MM.1S (cell line): ENCODE measurements at regions not wholly inside any gene's neighbourhood (a gene's known extent, or its start where the extent isn't known, plus 50 kb on each side); places are given as distances from the start of the nearest gene placed in this dataset.

Source experiments
- DNase-seq: peaks from one replicate; pipeline ENCODE4 v3.0.0-alpha.2; 2015
- H2AFZ ChIP-seq: fragments of 300-600 bp; sonication (generic); 2 replicates; pipeline ENCODE4 v1.6.0; 2016; ENCODE audit warnings: antibody characterized with exemption, low read length
- H3F3A ChIP-seq: fragments of 300-600 bp; sonication (generic); 2 replicates; pipeline ENCODE4 v1.6.1; 2016; ENCODE audit warnings: mild to moderate bottlenecking, antibody characterized with exemption, low read length, moderate library complexity, mixed read lengths; ENCODE audit not compliant: insufficient read depth
- H3K27ac ChIP-seq: fragments of 300-600 bp; sonication (generic); 2 replicates; pipeline ENCODE4 v1.5.1; 2016; ENCODE audit warnings: mild to moderate bottlenecking, low read length
- H3K27me3 ChIP-seq: fragments of 300-600 bp; sonication (generic); replicated peaks from 2 replicates; pipeline ENCODE4 v1.6.0; 2016; ENCODE audit warnings: low read length; ENCODE audit not compliant: insufficient read depth
- H3K36me3 ChIP-seq: fragments of 300-600 bp; sonication (generic); replicated peaks from 2 replicates; pipeline ENCODE4 v1.6.1; 2016; ENCODE audit warnings: mild to moderate bottlenecking, low read length, mixed read lengths; ENCODE audit not compliant: insufficient read depth
- H3K4me1 ChIP-seq: fragments of 300-600 bp; sonication (generic); 2 replicates; pipeline ENCODE4 v1.6.1; 2016; ENCODE audit warnings: low read length, mixed read lengths
- H3K4me2 ChIP-seq: fragments of 300-600 bp; sonication (generic); 2 replicates; pipeline ENCODE4 v1.6.0; 2016; ENCODE audit warnings: low read depth, low read length
- H3K4me3 ChIP-seq: fragments of 300-600 bp; sonication (generic); 2 replicates; pipeline ENCODE4 v1.5.1; 2016; ENCODE audit warnings: low read length, mixed read lengths
- H3K79me2 ChIP-seq: fragments of 300-600 bp; sonication (generic); 2 replicates; pipeline ENCODE4 v1.6.1; 2016; ENCODE audit warnings: mixed run types, low read length, mixed read lengths
- H3K9ac ChIP-seq: fragments of 300-600 bp; sonication (generic); 2 replicates; pipeline ENCODE4 v1.6.1; 2016; ENCODE audit warnings: low read length, mixed read lengths
- H3K9me2 ChIP-seq: fragments of 300-600 bp; sonication (generic); replicated peaks from 2 replicates; pipeline ENCODE4 v1.6.1; 2016; ENCODE audit warnings: mild to moderate bottlenecking, low read length, mixed read lengths; ENCODE audit not compliant: insufficient read depth
- H3K9me3 ChIP-seq: fragments of 300-600 bp; sonication (generic); replicated peaks from 2 replicates; pipeline ENCODE4 v1.6.1; 2016; ENCODE audit warnings: mild to moderate bottlenecking, low read length, mixed read lengths; ENCODE audit not compliant: insufficient read depth
- H4K20me1 ChIP-seq: fragments of 300-600 bp; sonication (generic); 2 replicates; pipeline ENCODE4 v1.6.1; 2016; ENCODE audit warnings: mild to moderate bottlenecking, low read length, moderate library complexity, mixed read lengths; ENCODE audit not compliant: insufficient read depth
- EZH2 ChIP-seq: fragments of 300-600 bp; sonication (generic); optimal IDR thresholded peaks from 2 replicates; pipeline ENCODE3; 2017; ENCODE audit warnings: low read depth, mild to moderate bottlenecking, antibody characterized with exemption, low read length, mixed read lengths
- EZH2phosphoT487 ChIP-seq: fragments of 300-600 bp; sonication (generic); IDR thresholded peaks from 2 replicates; pipeline ENCODE4 v1.6.1; 2018; ENCODE audit warnings: antibody characterized with exemption, low read length
- TF ChIP-seq, protein P1 (sequence below): fragments of 300-600 bp; sonication (generic); IDR thresholded peaks from 2 replicates; pipeline ENCODE4 v1.5.1; 2016; ENCODE audit warnings: antibody characterized with exemption, low read length, mixed read lengths

DNA sequence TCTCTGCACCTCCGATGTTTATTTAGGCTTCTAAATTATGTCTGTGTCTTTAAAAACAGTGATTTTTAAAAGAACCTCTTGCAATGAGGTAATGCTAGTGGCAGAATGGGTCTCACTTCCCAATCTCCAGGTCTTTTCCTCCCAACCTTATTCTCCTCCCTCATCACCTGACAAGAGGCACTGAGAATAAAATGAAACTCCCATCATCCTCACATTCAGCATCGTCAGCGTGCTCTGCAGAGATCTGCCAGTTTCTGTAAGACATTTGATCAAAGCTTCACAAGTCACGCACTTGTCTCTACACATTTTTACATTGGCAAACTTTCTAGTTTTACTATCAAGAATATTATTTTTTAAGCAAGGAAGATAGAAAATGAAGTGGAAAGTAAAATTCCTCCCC is 420.5 kb downstream of the GABRB3 start:
- no peaks in the 10 kb centered on the region for H3K27me3 ChIP-seq
- H3K9me3 ChIP-seq = no peaks in the 10 kb centered on the region
- no peak for DNase-seq
- TF ChIP-seq, protein P1, sequence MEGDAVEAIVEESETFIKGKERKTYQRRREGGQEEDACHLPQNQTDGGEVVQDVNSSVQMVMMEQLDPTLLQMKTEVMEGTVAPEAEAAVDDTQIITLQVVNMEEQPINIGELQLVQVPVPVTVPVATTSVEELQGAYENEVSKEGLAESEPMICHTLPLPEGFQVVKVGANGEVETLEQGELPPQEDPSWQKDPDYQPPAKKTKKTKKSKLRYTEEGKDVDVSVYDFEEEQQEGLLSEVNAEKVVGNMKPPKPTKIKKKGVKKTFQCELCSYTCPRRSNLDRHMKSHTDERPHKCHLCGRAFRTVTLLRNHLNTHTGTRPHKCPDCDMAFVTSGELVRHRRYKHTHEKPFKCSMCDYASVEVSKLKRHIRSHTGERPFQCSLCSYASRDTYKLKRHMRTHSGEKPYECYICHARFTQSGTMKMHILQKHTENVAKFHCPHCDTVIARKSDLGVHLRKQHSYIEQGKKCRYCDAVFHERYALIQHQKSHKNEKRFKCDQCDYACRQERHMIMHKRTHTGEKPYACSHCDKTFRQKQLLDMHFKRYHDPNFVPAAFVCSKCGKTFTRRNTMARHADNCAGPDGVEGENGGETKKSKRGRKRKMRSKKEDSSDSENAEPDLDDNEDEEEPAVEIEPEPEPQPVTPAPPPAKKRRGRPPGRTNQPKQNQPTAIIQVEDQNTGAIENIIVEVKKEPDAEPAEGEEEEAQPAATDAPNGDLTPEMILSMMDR = no peak
- TF ChIP-seq EZH2phosphoT487 (no peak), EZH2 (no peak)
- H3K4me2 ChIP-seq = no peak overlapping the region
- no peak overlapping the region for H3K27ac ChIP-seq
- no peak overlapping the region for H2AFZ ChIP-seq
- H3K4me3 ChIP-seq = no peak overlapping the region
- H3F3A ChIP-seq = no peaks in the 10 kb centered on the region
- H3K9ac ChIP-seq = no peak overlapping the region
- H3K36me3 ChIP-seq = no peaks in the 10 kb centered on the region
- H4K20me1 ChIP-seq = no peaks in the 10 kb centered on the region
- H3K4me1 ChIP-seq = no peaks in the 10 kb centered on the region
- no peaks in the 10 kb centered on the region for H3K9me2 ChIP-seq
- no peaks in the 10 kb centered on the region for H3K79me2 ChIP-seq

GRCh38 chr15:26325495-26325894 is 447.4 kb downstream of the GABRB3 start:
- H3K4me2 ChIP-seq = no peak overlapping the region
- TF ChIP-seq, protein P1 = no peak
- TF ChIP-seq EZH2 (no peak), EZH2phosphoT487 (no peak)
- no peaks in the 10 kb centered on the region for H3F3A ChIP-seq
- no peaks in the 10 kb centered on the region for H3K36me3 ChIP-seq
- H4K20me1 ChIP-seq = no peaks in the 10 kb centered on the region
- no peaks in the 10 kb centered on the region for H3K4me1 ChIP-seq
- no peaks in the 10 kb centered on the region for H3K9me3 ChIP-seq
- no peak overlapping the region for H2AFZ ChIP-seq
- H3K79me2 ChIP-seq = no peaks in the 10 kb centered on the region
- H3K9me2 ChIP-seq = no peaks in the 10 kb centered on the region
- no peak overlapping the region for H3K9ac ChIP-seq
- no peak overlapping the region for H3K27ac ChIP-seq
- no peaks in the 10 kb centered on the region for H3K27me3 ChIP-seq
- no peak for DNase-seq
- no peak overlapping the region for H3K4me3 ChIP-seq

DNA sequence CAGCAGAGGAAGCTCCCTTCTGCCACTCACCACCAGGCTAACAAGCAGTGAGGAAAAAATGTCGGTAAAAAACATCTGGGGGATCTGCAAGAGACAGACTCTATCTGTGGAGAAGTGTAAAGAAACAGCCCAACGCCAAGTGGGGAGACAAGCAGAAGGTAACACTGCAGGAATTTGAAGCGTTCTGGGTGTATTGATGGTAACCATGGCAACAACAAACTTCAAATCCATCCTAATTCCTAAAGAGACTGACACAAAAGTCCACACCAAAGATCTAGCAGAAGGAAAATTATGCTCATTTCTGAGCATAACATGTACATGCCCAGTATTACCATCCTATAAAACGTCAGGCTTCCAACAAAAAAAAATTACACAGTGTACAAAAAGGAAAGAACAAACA is 449.3 kb downstream of the GABRB3 start:
- H3K79me2 ChIP-seq = no peaks in the 10 kb centered on the region
- H3K9me2 ChIP-seq = no peaks in the 10 kb centered on the region
- no peak overlapping the region for H3K27ac ChIP-seq
- H3K4me2 ChIP-seq = no peak overlapping the region
- H3K4me1 ChIP-seq = no peaks in the 10 kb centered on the region
- no peak overlapping the region for H3K4me3 ChIP-seq
- H4K20me1 ChIP-seq = no peaks in the 10 kb centered on the region
- H3K36me3 ChIP-seq = no peaks in the 10 kb centered on the region
- H3K9ac ChIP-seq = no peak overlapping the region
- no peaks in the 10 kb centered on the region for H3F3A ChIP-seq
- no peaks in the 10 kb centered on the region for H3K9me3 ChIP-seq
- no peak overlapping the region for H2AFZ ChIP-seq
- no peaks in the 10 kb centered on the region for H3K27me3 ChIP-seq
- TF ChIP-seq EZH2phosphoT487 = no peak
- no peak for TF ChIP-seq EZH2
- DNase-seq = no peak

DNA sequence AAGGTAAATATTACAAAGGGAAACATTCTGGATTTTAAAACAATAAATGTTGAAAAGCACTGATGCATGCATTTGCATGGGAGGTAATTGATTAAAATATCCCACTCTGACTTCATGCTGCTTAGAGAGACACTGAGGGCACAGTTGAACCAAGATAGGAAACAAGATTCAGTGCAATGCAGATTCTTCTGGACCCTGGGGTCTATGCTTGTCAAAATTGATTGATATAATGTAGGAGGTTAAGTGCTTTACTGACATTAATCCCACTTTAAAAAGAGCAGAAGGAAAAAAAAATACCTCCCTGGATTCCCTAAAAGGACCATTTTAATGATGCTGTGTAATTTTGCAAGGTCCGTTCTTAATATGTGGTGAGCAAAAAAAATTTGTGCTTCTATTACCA is 454.2 kb downstream of the GABRB3 start:
- no peak for DNase-seq
- Histone ChIP-seq H2AFZ (no peak overlapping the region), H3K9ac (no peak overlapping the region), H3K79me2 (no peaks in the 10 kb centered on the region), H3K4me1 (no peaks in the 10 kb centered on the region), H3K4me3 (no peak overlapping the region), H3F3A (no peaks in the 10 kb centered on the region), H3K4me2 (no peak overlapping the region), H3K36me3 (no peaks in the 10 kb centered on the region), H4K20me1 (no peaks in the 10 kb centered on the region), H3K9me3 (no peaks in the 10 kb centered on the region), H3K27ac (no peak overlapping the region), H3K27me3 (no peaks in the 10 kb centered on the region), H3K9me2 (no peaks in the 10 kb centered on the region)
- TF ChIP-seq EZH2phosphoT487 = no peak
- TF ChIP-seq, protein P1 = no peak
- no peak for TF ChIP-seq EZH2
